IPS-NIHi7 (cell line): ENCODE measurements at regions not wholly inside any gene's neighbourhood (a gene's known extent, or its start where the extent isn't known, plus 50 kb on each side); places are given as distances from the start of the nearest gene placed in this dataset.
A peak's percentile ranks its signal among the peaks of the same experiment; 100 is the strongest.
"Not testable (repeated sequence)": the region's sequence is repeated elsewhere in the genome, so short reads cannot be mapped to it uniquely, and the experiment has no call there.

Experiments used
- DNase-seq: peaks from one replicate; pipeline ENCODE4 v3.0.0; 2012; ENCODE audit warnings: mixed read lengths; ENCODE audit errors: extremely low spot score

DNA sequence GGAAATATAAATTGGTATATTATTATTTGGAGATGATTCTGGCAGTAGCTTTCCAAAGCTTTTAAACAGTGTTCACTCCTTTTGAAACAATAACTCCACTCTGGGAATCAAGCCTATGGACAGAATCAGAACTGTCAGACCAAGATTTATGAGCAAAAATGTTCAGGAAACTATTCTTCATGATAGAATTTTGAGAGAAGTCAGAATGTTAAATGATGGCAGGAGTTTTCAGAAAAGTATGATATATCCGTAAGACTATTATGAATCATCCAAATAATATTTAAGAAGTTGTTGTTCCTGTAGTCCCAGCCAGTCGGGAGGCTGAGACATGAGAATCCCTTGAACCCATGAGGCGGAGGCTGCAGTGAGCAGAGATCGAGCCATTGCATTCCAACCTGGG is 50.5 kb upstream of the ADGRG2 start:
- no peak for DNase-seq

DNA sequence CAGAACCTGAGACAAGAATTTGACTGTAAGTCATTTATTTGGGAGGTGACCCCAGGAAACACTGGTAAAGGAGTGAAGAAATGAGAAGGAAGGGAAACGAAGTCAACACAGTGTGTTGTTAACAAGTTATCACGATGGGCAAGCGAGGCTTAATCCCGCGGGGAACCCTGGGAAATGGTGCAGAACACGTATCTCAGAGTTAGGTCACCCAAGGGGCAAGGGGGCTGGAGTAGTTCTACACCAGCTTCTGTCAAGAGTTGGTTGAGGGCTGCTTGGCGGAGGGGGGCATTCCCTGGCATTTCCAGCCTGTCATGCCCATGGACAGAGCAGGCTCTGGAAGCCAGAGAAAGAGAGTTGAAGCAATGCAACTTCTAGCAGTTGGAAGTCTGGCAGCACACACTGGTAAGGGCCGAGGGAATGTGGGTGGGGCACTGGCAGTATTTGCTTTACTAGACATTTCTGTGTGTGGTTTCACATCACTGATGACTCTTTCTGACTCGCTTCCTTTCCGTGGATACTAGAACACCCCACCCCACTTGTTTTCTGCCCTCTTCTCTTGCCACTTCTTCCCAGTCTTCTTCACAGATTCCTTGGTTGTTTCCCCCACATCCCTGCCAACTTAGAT is 52.2 kb upstream of the ADGRG2 start:
- no peak for DNase-seq

DNA sequence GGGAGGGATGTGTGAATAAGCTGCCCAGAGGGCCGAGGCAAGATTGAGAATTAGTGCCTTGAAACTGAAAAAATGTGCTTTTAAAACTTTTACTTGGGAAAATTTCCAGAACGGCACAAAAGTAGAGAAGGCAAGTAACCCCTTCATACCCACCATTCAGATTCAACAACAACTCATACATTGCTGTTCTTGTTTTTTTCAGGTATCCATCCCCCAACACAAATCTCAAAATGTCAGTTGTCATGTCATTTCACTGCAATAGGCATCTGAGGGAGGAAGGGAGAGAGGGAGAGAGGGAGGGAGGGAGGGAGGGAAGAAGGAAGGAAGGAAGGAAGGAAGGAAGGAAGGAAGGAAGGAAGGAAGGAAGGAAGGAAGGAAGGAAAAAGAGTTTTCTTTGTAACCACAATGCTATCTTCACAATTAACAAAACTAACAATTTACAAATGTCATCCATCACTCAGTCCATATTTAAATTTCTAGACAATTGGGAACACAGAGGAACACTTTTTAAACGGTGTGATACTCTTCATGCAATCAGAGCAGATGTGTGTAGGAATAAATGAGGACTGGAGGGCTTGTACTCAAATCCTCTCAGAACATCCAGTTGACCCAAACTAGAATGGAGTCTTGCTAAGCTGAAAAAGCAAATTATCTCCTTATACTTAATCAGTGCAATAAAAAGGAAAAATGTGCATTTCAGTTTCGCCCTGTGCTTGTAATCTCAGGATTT is 54.8 kb upstream of the ADGRG2 start:
- DNase-seq: no peak

DNA sequence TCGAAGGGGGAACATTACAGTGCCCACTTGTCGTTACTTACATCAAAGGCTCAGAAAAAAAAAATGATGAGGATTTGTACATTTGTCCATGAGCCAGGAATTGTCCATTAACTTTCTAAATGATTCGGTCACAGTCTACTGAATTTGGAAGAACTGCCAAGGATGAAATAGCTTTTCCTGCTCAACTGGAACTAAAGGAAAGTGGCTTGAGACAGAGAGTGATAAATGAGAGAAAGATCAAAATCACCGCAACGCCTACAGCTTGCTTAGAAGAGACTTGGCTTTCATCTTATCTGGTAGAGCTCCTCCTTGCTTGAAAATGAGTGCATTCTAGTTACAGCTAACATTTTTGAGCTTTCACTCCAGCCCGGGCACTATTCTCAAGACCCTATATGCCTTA is 55.5 kb upstream of the ADGRG2 start:
- no peak for DNase-seq

DNA sequence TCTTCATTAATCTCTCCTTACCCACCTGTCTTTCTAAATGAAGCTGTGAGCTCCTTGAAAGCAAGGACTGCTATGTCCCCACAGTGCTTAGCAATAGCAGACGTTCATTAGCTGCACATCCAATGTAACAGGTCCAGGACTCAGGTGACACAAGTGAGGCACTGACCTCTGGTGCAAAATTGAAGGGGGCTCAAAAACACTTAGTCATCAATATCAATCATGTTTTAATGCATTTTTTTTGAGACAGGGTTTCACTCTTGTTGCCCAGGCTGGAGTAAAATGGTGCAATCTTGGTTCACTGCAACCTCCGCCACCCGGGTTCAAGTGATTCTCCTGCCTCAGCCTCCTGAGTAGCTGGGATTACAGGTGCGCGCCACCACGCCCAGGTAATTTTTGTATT is 56.1 kb upstream of the ADGRG2 start:
- no peak for DNase-seq

DNA sequence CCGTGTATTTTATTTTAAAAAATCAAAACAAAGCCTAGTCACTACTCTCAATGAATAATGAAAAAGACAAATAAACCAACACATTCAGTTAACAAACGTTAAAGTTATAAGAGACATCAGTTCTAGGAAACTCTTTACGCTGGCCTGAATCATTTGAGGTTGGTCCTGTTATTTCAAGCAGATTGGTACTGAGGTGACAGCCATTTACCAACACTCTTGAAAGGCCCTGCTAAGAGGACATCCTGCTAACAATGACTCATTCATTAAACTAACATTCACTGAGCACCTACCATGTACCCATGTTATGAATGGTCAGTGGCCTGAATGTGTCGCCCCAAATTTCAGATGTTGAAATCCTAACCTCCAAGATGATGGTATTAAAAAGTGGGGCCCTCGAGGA is 57.1 kb upstream of the ADGRG2 start:
- DNase-seq: no peak

DNA sequence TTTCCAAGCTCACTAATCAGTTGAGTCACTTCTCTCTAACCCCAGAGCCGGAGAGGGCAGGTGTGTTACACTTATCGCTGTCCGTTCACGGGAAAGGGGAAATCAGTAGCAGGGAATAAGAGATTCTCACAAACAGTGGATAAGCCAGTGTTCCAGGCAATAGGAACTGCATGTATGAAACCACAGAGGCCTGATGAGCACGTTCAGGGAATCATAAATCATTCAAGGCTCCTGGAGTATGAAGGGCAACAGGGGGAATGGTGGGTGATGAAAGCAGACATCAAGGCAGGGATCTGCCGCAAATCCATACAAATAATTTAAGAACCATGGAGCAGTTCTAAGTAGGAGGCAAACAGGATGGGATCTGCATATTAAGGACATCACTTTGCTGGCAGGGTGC is 59.1 kb upstream of the ADGRG2 start:
- no peak for DNase-seq

DNA sequence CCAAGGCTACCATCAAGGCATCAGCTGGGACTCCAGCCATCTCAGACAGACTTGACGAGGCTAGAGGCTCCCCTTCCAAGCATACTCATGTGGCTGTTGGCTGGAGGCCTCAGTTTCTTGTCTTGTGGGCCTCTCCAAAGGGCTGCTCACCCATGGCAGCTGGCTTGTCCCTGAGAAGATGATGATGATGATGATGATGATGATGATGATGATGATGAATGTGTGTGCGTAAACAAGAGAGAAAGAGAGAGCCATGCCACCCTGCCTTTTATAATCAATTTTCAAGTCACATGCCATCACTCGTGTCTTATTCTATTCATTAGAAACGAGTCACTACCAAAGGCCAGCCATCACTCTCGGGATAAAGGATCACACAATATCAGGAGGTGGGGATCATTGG is 60.5 kb upstream of the ADGRG2 start:
- DNase-seq: no peak

DNA sequence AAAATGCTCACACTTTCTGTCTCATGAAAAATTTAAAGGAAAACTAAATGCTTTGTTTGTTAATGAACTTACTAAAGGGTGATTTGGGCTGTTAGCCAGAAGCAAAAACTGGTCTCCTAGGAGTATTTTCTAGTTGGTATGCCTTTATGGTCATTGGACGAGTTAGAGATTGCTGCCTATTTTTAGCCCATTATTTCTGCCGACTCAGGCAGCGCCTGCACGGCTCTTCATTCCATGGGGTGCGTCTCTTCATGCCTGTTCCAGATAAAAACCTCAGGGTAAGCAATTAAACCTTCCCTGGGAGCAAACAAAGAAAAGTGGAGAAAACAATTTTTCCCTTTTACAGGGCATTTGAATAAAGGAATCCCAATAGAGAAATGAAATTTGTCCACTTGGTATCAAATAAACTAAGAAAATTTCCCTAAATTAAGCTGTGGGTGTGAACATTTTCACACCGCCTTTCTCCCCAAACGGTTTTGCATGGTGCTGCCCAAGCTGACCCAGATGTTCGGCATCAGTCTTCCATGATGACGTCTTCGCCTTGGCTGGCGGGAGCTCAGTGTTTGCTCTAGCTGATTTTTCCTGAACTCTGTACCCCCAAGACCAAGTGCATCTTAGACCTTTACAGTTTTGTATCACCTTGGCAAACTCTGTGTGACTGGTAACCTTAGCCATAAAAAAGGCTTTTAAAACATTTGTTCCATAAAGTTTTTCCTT is 61.7 kb upstream of the ADGRG2 start:
- no peak for DNase-seq

DNA sequence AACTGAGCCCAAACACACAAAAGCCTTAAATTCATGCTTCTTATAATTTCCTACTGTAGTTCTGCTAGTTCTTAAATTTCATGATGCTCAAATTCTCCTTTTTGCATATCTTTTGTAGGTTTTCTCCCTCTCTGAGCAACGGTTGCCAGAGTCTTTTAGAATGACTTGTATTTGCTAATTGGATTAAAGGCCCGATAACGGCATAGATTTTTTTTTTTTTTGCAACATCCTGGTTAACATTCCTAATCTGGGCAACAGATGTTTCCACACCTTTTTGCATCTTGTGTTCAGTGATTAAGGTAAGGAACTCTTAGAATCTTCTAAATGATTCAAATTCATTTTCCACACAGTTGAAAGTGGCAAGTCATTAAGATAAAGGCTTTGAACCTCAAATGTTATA is 66.3 kb upstream of the ADGRG2 start:
- DNase-seq: no peak

DNA sequence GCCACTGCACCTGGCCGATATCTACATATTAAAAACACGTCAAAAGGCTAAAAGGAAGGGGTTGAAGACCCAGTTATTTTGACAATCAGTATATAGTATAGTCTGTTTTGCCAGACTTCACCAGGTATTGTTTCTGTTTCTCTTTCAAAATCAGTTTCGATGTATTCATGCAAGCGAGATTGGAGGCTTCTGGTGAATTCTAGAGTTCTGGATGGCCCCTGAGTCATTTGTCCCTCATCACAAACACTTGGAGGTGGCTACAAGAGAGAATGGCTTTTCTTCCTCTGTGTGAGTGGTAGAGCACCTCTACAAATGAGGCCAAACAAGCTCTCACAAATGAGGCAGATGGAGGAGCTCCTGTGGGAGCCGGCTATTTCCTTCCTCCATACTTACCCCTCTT is 68.6 kb upstream of the ADGRG2 start:
- DNase-seq: no peak

DNA sequence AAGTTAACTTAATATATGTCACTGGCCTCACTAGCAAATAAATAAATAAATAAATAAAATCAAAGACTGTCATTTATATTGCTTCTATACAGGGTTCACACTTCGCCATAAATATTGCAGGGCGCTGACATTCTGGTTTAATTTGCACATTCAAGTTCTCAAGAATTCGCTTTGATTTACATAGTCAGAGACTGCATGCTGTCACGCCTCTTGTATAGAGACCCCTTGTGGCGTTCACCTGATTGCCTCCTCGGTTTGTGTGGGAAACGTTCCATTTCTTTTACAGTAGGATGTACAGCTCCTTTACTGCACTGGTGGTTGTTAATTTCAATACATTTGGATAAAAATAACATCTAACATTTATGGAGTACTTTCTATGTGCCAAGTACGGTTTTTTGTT is 71.3 kb upstream of the ADGRG2 start:
- DNase-seq: no peak

DNA sequence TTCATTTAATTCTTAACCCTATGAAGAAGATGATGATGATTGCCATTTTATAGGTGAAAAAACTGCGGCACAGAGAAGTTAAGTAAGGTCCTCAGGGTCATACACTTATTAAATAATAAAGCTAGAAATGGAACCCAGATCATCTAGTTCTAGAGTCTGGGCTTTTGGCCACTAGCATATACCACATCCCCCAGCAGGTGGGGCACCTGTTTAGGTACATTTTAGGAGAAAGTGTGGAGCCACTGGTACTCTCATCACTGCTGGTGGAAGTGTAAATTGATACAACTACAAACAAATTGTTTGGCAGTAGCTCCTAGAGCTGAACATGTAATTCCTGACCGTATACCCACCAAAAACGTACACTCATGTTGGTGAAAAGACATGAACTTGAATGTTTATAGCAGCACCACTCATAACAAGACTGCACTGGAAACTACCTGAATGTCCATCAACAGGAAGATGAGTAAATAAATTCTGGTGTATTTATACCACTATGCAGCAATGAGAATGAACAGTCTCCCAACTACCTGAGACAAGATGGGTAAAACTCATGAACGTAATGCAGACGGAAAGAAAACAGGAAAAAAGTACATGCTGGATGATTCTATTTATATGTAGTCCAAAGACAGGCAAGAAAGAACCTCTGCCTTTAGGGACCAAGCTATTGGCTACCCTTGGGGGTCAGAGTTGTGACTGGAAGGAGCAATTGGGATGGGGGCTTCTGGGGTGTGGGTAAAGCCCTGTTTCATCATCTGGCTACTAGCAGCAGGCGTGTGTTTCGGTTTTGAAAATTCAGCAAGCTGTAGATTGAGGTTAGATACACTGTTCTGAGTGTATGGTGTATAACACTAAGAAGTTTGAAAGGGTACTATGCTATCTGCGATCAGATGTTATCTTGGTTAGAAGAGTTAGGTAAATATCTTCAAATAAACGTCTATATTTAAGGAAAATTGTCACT is 72.3 kb upstream of the ADGRG2 start:
- no peak for DNase-seq

DNA sequence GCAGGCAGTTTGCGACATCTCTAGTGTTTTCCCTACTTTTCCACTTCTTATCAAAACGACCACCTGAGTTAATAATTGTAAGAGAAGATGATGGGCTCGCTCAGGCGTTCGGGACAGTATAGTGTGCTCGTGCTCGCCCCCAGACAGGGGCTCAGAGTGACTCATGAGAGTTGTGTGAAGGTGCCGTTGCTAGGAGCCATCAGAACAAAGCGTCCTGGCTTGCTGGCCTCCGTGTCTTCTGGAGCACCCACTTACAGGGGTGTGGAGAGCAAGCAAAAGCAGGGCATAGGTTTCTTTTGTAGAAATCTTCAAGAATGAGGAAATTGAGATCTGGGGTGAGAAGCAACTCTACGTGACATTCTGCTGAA is 73.0 kb upstream of the ADGRG2 start:
- no peak for DNase-seq

DNA sequence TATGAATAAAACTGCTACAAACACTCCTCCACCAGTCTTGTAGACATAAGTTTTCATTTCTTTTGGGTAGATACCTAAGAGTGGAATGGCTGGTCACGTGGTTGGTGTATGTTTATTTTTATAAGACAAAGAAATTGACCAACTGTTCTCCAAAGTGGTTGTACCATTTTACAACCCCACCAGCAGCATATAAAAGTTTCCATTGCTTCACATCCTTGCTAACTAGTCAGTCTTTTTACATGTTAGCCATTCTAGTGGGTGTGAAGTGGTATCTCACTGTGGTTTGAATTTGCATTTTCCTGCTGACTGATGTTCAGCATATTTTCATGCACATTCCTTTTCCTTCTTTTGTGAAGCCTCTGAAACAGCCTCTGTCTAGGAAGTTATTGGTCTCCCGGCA is 76.2 kb upstream of the ADGRG2 start:
- DNase-seq: no peak

DNA sequence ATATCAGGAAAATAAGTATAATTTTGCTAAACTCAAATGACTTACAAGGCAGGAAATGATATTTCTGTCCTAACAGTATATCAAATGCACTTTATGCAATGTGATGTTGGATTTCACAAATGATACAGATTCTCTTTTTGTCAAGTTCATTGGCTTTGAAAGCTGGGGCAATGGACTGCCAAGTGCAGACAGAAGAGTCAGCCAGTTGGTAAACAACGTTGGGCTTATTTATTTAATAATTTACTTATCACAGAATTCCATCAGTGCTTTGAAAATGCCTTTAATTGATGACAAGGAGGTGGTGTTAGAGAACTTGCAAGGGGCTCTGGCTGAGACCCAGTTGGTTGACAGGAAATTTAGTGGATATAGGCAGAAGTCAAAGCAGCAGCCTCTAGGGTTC is 79.9 kb upstream of the ADGRG2 start:
- DNase-seq: no peak

DNA sequence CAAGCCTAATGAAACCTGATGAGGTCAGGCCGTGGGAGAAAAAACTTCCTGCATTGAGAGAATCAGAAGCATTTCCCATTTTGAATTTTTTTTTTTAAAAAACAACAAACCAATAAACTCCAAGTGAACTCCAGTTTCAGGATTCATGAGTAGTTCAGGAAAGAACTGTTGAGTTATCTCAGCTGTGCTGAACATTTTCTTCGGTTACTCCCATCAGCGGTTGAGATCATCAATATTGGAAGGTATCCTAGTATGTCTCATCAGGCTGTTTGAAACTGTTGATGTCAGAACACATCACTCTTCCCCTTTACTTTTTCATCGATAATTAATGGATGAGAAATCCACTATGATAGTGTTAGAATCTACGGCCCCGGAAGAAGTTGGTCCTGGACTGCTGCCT is 82.4 kb upstream of the ADGRG2 start:
- DNase-seq: no peak

DNA sequence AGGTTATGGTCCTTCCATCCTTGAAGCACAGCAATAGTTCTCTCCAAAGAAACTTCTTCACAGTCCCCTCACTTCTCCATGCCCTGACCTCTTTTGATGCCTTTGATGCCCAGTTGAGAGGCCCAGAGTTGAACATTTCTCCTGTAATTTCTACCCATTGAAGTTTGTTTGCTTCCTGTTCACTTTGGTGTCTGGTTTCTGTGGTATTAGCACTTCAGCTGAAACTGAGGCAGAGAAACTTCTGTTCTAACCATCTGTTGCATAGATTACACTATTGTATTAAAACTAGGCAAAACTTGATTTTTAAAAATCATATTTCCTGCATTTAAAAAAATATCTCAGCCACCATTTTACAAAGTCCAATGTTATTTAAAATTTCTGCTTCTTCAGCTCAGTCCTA is 89.8 kb upstream of the ADGRG2 start:
- DNase-seq: no peak

DNA sequence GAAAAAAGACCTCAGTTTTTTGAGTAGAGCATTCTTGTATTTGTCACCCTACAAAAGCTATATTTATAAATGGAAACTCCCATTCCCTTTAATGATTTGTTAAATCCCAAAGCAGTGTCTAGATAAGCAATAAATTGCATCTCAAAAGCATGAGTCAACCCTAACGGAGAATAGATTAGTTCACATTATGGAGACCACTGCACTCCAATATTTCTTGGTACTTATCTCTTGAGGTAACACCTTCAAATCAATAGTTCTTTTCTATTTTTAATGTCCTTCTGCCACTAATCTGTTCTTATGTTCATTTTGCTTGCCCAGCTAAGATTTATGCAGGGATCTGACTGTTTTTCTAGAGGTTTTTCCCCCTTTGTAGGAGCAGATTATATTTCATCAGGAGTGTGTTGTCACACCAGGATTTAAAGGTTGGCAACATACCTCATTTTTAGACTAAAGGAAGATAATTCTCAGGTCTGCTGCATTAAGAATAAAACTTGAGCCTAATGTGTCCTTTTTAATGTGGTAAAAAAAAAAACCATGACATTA is 91.4 kb upstream of the ADGRG2 start:
- no peak for DNase-seq

DNA sequence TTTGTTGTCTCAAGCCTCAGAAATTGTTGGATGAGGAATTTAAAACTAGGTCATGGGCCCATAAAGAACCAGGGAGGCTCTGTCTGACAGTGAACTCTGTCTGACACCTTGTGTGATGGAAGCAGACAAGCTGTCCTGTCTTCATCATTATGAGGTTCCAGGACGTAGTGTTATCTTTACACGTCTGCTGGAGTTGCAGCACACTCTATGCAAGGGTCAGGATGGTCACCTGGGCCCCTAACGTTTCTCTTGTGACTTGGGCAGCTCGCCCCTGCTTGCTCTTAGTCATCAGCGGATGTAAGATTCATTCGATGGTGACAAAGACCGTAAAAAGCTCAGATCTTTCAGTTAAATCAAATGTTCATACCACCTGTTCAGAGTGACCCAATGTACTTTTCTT is 92.0 kb upstream of the ADGRG2 start:
- DNase-seq: no peak

DNA sequence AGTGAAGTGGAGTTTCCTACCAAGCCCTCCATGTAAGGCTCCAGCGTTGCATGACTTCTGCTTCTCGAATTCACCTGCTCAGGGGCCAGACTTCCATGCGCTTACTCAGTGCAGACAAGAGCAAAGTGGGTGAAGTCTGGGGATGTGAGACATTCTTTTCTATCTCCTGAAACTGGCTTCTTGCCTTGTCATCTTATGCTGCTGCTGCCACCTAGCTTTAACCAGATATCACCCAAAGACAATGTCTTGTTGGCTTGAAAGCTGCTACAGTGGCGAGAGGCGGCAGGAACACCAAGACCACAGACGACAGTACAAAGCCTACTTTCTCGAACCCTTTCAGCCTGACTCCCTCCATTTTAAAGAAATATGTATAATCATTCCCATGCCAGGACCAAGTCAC is 103.6 kb upstream of the ADGRG2 start:
- DNase-seq: peak; percentile 80

DNA sequence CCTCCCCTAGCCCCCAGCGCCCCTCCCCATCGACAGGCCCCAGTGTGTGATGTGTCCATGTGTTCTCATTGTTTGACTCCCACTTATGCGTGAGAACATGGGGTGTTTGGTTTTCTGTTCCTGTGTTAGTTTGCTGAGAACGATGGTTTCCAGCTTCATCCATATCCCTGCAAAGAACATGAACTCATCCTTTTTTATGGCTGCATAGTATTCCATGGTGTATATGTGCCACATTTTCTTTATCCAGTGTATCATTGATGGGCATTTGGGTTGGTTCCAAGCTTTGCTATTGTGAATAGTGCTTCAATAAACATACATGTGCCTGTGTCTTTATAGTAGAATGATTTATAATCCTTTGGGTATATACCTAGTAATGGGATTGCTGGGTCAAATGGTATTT is 107.6 kb upstream of the ADGRG2 start:
- DNase-seq: not testable (repeated sequence)
